ENCODE measurements at regions not wholly inside any gene's neighbourhood (a gene's known extent, or its start where the extent isn't known, plus 50 kb on each side); places are given as distances from the start of the nearest gene placed in this dataset.
A peak's percentile ranks its signal among the peaks of the same experiment; 100 is the strongest.

- DNase-seq, result no peak
- H4K8ac ChIP-seq (ENCODE audit: low read length), result no peak overlapping the region
- H2BK5ac ChIP-seq (ENCODE audit: low read depth, low read length, poor library complexity, severe bottlenecking), result no peak overlapping the region
- no peaks in the 10 kb centered on the region for H3K79me1 ChIP-seq (replicated peaks; ENCODE audit: low read length, poor library complexity, severe bottlenecking)
- no peak overlapping the region for H3K18ac ChIP-seq (ENCODE audit: low read depth in 1 of 2, low read length in 2 of 2)
- H3K4ac ChIP-seq (ENCODE audit: low read depth in 1 of 2, low read length in 2 of 2), result no peak overlapping the region
- H3K4me2 ChIP-seq (ENCODE audit: low read length, poor library complexity, severe bottlenecking), result no peak overlapping the region
- no peak overlapping the region for H2AFZ ChIP-seq (ENCODE audit: low read depth, low read length)
- H3K9me3 ChIP-seq (ENCODE audit: control insufficient read depth, low read length), result peaks cover 24% of the 10 kb centered on the region
- peaks cover 4% of the 10 kb centered on the region for H3K4me1 ChIP-seq (ENCODE audit: control insufficient read depth, insufficient read depth, low read depth, low read length)
- H2BK15ac ChIP-seq (ENCODE audit: low read depth, poor library complexity, severe bottlenecking), result no peak overlapping the region
- H3K27ac ChIP-seq (ENCODE audit: low read length, poor library complexity, severe bottlenecking), result no peak overlapping the region
- H3K27me3 ChIP-seq (ENCODE audit: control insufficient read depth in 1 of 2, insufficient read depth in 1 of 2, low read length in 2 of 2), result peaks cover 0 to 16% of the 10 kb centered on the region in 2 experiments
- no peak overlapping the region for H2BK12ac ChIP-seq (ENCODE audit: low read length in 2 of 2)
- no peak overlapping the region for H3K14ac ChIP-seq (ENCODE audit: low read length in 2 of 2)
- no peak overlapping the region for H4K91ac ChIP-seq (ENCODE audit: low read length)
- 96% methylated on average over 4 of the region's 5 CpGs for WGBS
- H2BK120ac ChIP-seq (ENCODE audit: low read depth, low read length), result no peak overlapping the region
- no peak overlapping the region for H2AK5ac ChIP-seq (ENCODE audit: low read length, severe bottlenecking)
- H3K4me3 ChIP-seq (ENCODE audit: insufficient read depth in 1 of 2, low read depth in 1 of 2, low read length in 2 of 2), result no peak overlapping the region
- no peaks in the 10 kb centered on the region for H3K36me3 ChIP-seq (ENCODE audit: control insufficient read depth in 1 of 2, insufficient read depth in 2 of 2, low read depth in 1 of 2, low read length in 2 of 2)
- no peak overlapping the region for H3K23ac ChIP-seq (ENCODE audit: low read length in 2 of 2)
- peak overlapping the region; percentile 86 for H3K9ac ChIP-seq (ENCODE audit: low read length)
Measured at GRCh38 chr2:9738062-9738461, 105.2 kb upstream of the TAF1B start.

GRCh38 chr2:9738535-9739496 is 104.5 kb upstream of the TAF1B start:
- no peak overlapping the region for H3K18ac ChIP-seq (ENCODE audit: low read depth in 1 of 2, low read length in 2 of 2)
- no peak overlapping the region for H3K23ac ChIP-seq (ENCODE audit: low read length in 2 of 2)
- H4K91ac ChIP-seq (ENCODE audit: low read length), result no peak overlapping the region
- no peak overlapping the region for H3K14ac ChIP-seq (ENCODE audit: low read length in 2 of 2)
- peaks cover 24% of the 10 kb centered on the region for H3K9me3 ChIP-seq (ENCODE audit: control insufficient read depth, low read length)
- H2BK5ac ChIP-seq (ENCODE audit: low read depth, low read length, poor library complexity, severe bottlenecking), result no peak overlapping the region
- H2AK5ac ChIP-seq (ENCODE audit: low read length, severe bottlenecking), result no peak overlapping the region
- H3K79me1 ChIP-seq (replicated peaks; ENCODE audit: low read length, poor library complexity, severe bottlenecking), result no peaks in the 10 kb centered on the region
- no peak overlapping the region for H3K4ac ChIP-seq (ENCODE audit: low read depth in 1 of 2, low read length in 2 of 2)
- no peak overlapping the region for H2BK15ac ChIP-seq (ENCODE audit: low read depth, poor library complexity, severe bottlenecking)
- peaks cover 0 to 16% of the 10 kb centered on the region in 2 experiments for H3K27me3 ChIP-seq (ENCODE audit: control insufficient read depth in 1 of 2, insufficient read depth in 1 of 2, low read length in 2 of 2)
- H3K27ac ChIP-seq (ENCODE audit: low read length, poor library complexity, severe bottlenecking), result no peak overlapping the region
- peak overlapping the region; percentile 86 for H3K9ac ChIP-seq (ENCODE audit: low read length)
- 90% methylated on average over 23 of the region's 23 CpGs for WGBS
- peaks cover 4% of the 10 kb centered on the region for H3K4me1 ChIP-seq (ENCODE audit: control insufficient read depth, insufficient read depth, low read depth, low read length)
- no peak overlapping the region for H4K8ac ChIP-seq (ENCODE audit: low read length)
- H2BK120ac ChIP-seq (ENCODE audit: low read depth, low read length), result no peak overlapping the region
- no peaks in the 10 kb centered on the region for H3K36me3 ChIP-seq (ENCODE audit: control insufficient read depth in 1 of 2, insufficient read depth in 2 of 2, low read depth in 1 of 2, low read length in 2 of 2)
- DNase-seq, result no peak
- no peak overlapping the region for H2AFZ ChIP-seq (ENCODE audit: low read depth, low read length)
- H3K4me3 ChIP-seq (ENCODE audit: insufficient read depth in 1 of 2, low read depth in 1 of 2, low read length in 2 of 2), result peak overlapping the region in 1 of 2 experiments; percentile 54
- H2BK12ac ChIP-seq (ENCODE audit: low read length in 2 of 2), result no peak overlapping the region
- H3K4me2 ChIP-seq (ENCODE audit: low read length, poor library complexity, severe bottlenecking), result no peak overlapping the region

- H2BK5ac ChIP-seq (ENCODE audit: low read depth, low read length, poor library complexity, severe bottlenecking), result no peak overlapping the region
- no peak overlapping the region for H4K91ac ChIP-seq (ENCODE audit: low read length)
- H2BK15ac ChIP-seq (ENCODE audit: low read depth, poor library complexity, severe bottlenecking), result no peak overlapping the region
- H3K18ac ChIP-seq (ENCODE audit: low read depth in 1 of 2, low read length in 2 of 2), result no peak overlapping the region
- no peaks in the 10 kb centered on the region for H3K79me1 ChIP-seq (replicated peaks; ENCODE audit: low read length, poor library complexity, severe bottlenecking)
- peaks cover 0 to 16% of the 10 kb centered on the region in 2 experiments for H3K27me3 ChIP-seq (ENCODE audit: control insufficient read depth in 1 of 2, insufficient read depth in 1 of 2, low read length in 2 of 2)
- H3K9me3 ChIP-seq (ENCODE audit: control insufficient read depth, low read length), result peaks cover 19% of the 10 kb centered on the region
- 93% methylated on average over 23 of the region's 23 CpGs for WGBS
- peak overlapping the region in 1 of 2 experiments; percentile 46 for H3K4me3 ChIP-seq (ENCODE audit: insufficient read depth in 1 of 2, low read depth in 1 of 2, low read length in 2 of 2)
- H2AFZ ChIP-seq (ENCODE audit: low read depth, low read length), result no peak overlapping the region
- H3K23ac ChIP-seq (ENCODE audit: low read length in 2 of 2), result no peak overlapping the region
- no peak overlapping the region for H3K27ac ChIP-seq (ENCODE audit: low read length, poor library complexity, severe bottlenecking)
- H3K9ac ChIP-seq (ENCODE audit: low read length), result peak overlapping the region; percentile 86
- H2AK5ac ChIP-seq (ENCODE audit: low read length, severe bottlenecking), result no peak overlapping the region
- H3K36me3 ChIP-seq (ENCODE audit: control insufficient read depth in 1 of 2, insufficient read depth in 2 of 2, low read depth in 1 of 2, low read length in 2 of 2), result no peaks in the 10 kb centered on the region
- no peak for DNase-seq
- H3K4me2 ChIP-seq (ENCODE audit: low read length, poor library complexity, severe bottlenecking), result no peak overlapping the region
- peaks cover 4% of the 10 kb centered on the region for H3K4me1 ChIP-seq (ENCODE audit: control insufficient read depth, insufficient read depth, low read depth, low read length)
- no peak overlapping the region for H3K4ac ChIP-seq (ENCODE audit: low read depth in 1 of 2, low read length in 2 of 2)
- H2BK12ac ChIP-seq (ENCODE audit: low read length in 2 of 2), result no peak overlapping the region
- no peak overlapping the region for H4K8ac ChIP-seq (ENCODE audit: low read length)
- no peak overlapping the region for H2BK120ac ChIP-seq (ENCODE audit: low read depth, low read length)
- H3K14ac ChIP-seq (ENCODE audit: low read length in 2 of 2), result no peak overlapping the region
Measured at GRCh38 chr2:9739531-9739964, 103.7 kb upstream of the TAF1B start.

GRCh38 chr2:9740382-9741073 is 102.7 kb upstream of the TAF1B start:
- no peak overlapping the region for H3K4ac ChIP-seq (ENCODE audit: low read depth in 1 of 2, low read length in 2 of 2)
- no peak overlapping the region for H2BK15ac ChIP-seq (ENCODE audit: low read depth, poor library complexity, severe bottlenecking)
- H3K9ac ChIP-seq (ENCODE audit: low read length), result no peak overlapping the region
- H4K91ac ChIP-seq (ENCODE audit: low read length), result no peak overlapping the region
- no peak overlapping the region for H3K27ac ChIP-seq (ENCODE audit: low read length, poor library complexity, severe bottlenecking)
- H2BK120ac ChIP-seq (ENCODE audit: low read depth, low read length), result no peak overlapping the region
- peaks cover 10% of the 10 kb centered on the region for H3K9me3 ChIP-seq (ENCODE audit: control insufficient read depth, low read length)
- no peak overlapping the region for H4K8ac ChIP-seq (ENCODE audit: low read length)
- H3K4me2 ChIP-seq (ENCODE audit: low read length, poor library complexity, severe bottlenecking), result no peak overlapping the region
- no peak overlapping the region for H2AK5ac ChIP-seq (ENCODE audit: low read length, severe bottlenecking)
- no peak overlapping the region for H2AFZ ChIP-seq (ENCODE audit: low read depth, low read length)
- no peak overlapping the region for H3K23ac ChIP-seq (ENCODE audit: low read length in 2 of 2)
- H3K14ac ChIP-seq (ENCODE audit: low read length in 2 of 2), result no peak overlapping the region
- 70% methylated on average over 6 of the region's 6 CpGs for WGBS
- H3K18ac ChIP-seq (ENCODE audit: low read depth in 1 of 2, low read length in 2 of 2), result no peak overlapping the region
- H2BK12ac ChIP-seq (ENCODE audit: low read length in 2 of 2), result no peak overlapping the region
- no peak overlapping the region for H2BK5ac ChIP-seq (ENCODE audit: low read depth, low read length, poor library complexity, severe bottlenecking)
- DNase-seq, result no peak
- H3K79me1 ChIP-seq (replicated peaks; ENCODE audit: low read length, poor library complexity, severe bottlenecking), result no peaks in the 10 kb centered on the region
- H3K36me3 ChIP-seq (ENCODE audit: control insufficient read depth in 1 of 2, insufficient read depth in 2 of 2, low read depth in 1 of 2, low read length in 2 of 2), result no peaks in the 10 kb centered on the region
- H3K4me1 ChIP-seq (ENCODE audit: control insufficient read depth, insufficient read depth, low read depth, low read length), result peaks cover 10% of the 10 kb centered on the region
- H3K4me3 ChIP-seq (ENCODE audit: insufficient read depth in 1 of 2, low read depth in 1 of 2, low read length in 2 of 2), result no peak overlapping the region
- peaks cover 0 to 16% of the 10 kb centered on the region in 2 experiments for H3K27me3 ChIP-seq (ENCODE audit: control insufficient read depth in 1 of 2, insufficient read depth in 1 of 2, low read length in 2 of 2)
